WI38 (cell line): ENCODE measurements at regions not wholly inside any gene's neighbourhood (a gene's known extent, or its start where the extent isn't known, plus 50 kb on each side); places are given as distances from the start of the nearest gene placed in this dataset.

Experiments
- H3K4me3 ChIP-seq: 2 replicates; pipeline ENCODE4 v1.5.1; 2011; ENCODE audit warnings: low read depth, mild to moderate bottlenecking, control low read depth, low read length
- CTCF ChIP-seq: IDR thresholded peaks from 2 replicates; pipeline ENCODE4 v1.5.1; 2012; ENCODE audit warnings: low read depth, mild to moderate bottlenecking, control low read depth, low read length

DNA sequence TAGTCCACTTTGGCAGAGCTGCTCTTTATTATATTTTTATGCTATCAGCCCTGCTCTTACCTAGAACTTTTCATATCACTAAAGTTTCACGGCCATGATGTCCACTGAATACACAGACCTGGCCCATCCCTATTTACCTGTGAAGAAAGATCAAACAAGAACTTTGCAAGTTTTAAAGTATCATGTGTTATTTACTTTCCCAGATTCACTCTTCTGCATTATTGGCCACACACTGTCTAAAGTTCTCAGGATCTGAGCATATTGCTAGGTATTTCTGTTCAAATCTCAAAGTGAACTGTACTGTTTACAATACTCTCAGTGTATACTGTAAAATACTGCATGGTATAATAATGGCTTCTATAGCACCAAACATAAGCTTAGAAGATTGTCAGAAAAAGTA, 405.2 kb downstream of the KLF12 start:
- H3K4me3 ChIP-seq, result no peak overlapping the region
- TF ChIP-seq CTCF, result no peak

DNA sequence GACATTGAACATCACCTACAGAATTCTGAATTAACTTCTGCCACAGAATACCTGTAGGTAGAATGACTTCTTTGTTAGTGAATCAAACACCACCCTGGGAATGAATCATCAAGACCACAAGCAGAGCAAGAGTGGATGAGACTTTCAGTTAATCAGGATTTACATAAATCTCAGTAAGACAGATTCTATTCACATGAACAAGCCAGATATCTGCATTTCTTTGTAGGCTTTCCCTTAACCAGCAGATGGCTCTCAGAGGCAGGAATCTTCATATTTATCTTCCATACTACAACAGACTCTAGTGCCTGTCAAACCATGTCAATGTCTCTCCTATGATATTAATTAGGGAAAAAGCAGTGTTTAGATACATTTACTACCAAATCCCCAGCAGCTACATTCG, 412.1 kb downstream of the KLF12 start:
- no peak overlapping the region for H3K4me3 ChIP-seq
- no peak for TF ChIP-seq CTCF

GRCh38 chr13:73721571-73721970, 412.6 kb downstream of the KLF12 start:
- H3K4me3 ChIP-seq, result no peak overlapping the region
- TF ChIP-seq CTCF, result no peak

DNA sequence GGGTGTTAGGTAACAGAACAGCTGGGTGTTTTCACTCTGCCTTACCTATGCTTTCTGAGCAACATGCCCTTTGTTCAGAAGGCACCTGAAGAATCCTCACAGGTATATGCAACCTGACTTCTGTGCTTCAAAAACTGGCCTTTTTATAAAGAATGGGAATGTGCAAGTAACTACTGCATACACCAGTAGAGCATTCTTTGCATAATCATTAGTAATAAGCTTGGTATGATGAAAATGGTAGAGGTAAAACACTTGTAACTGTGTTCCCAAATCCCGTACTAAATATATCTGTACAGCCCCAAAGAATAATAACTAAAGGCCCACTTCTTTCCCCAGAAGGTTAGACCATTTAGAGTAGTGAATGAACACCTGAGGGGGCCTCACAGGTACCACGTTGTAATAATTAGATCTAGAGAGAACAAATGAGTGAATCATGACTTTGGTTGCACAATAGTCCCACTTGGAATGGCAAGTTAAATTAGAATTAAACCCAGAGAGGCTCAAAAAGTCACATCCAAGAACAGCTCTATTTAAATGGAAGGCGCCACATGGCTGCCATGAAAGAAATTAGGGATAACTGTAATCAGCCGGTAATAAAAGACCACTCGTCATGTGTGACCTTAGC, 413.9 kb downstream of the KLF12 start:
- no peak for TF ChIP-seq CTCF
- H3K4me3 ChIP-seq, result no peak overlapping the region

GRCh38 chr13:73718246-73718645, 416.0 kb downstream of the KLF12 start:
- no peak overlapping the region for H3K4me3 ChIP-seq
- TF ChIP-seq CTCF, result no peak

DNA sequence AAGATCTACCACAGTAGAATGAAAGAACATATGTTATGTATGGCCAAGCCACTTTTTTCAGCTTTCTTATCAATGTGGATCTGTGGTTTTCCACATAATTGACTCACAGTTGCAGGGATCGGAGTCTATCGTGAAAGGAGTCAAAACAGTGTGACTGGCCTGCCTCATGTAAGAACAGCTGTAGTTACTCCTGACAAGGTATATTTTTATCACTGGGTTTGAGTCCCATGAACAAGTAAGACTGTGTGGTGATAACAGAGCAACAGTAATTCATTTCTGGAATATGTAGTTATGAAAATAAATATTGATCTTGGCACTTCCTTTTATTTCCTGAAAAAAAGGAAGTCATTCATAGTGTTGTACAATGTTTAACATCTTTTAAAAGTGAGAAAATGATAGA, 416.6 kb downstream of the KLF12 start:
- no peak for TF ChIP-seq CTCF
- H3K4me3 ChIP-seq, result no peak overlapping the region

DNA sequence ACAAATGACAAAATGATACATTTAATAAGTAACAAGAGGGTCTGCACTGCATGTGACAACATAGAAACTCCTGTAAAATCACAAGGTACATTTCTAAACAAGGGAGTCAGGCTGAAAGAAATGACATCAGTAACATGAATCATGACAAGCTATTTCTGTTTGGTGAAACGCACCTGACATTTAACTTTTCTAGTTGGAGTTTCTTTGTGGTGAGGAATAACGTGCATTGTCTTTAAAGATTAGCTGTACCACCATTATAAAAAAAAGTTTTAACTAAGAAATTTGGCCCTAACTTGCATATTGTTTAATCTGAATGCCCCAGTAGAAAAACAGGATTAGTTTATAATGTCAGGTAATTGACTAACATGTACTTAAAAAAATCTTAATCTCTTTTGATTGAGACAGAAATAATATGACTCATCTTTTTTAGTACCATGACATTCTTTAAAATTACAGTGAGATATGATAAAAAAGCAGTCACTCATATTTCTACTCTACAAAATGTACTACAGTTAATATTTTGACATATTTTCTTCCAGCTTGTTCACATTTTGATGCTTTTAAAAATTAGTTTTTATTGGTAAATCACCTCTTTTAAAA, 418.2 kb downstream of the KLF12 start:
- no peak for TF ChIP-seq CTCF
- H3K4me3 ChIP-seq, result no peak overlapping the region
